GM19035 (cell line): ENCODE measurements at regions not wholly inside any gene's neighbourhood (a gene's known extent, or its start where the extent isn't known, plus 50 kb on each side); places are given as distances from the start of the nearest gene placed in this dataset.
"Not testable (repeated sequence)": the region's sequence is repeated elsewhere in the genome, so short reads cannot be mapped to it uniquely, and the experiment has no call there.

ENCODE experiments used
- ATAC-seq: cut with Tn5 transposase; IDR thresholded peaks from one replicate; pipeline ENCODE4 v1.9.1; 2021; ENCODE audit not compliant: unreplicated experiment

GRCh38 chr1:177737456-177737855 is 232.4 kb downstream of the SEC16B start:
- no peak for ATAC-seq

GRCh38 chr1:177732178-177732577 is 237.7 kb downstream of the SEC16B start:
- ATAC-seq: no peak

GRCh38 chr1:177729646-177730045 is 240.2 kb downstream of the SEC16B start:
- ATAC-seq: no peak

GRCh38 chr1:177723533-177723932 is 246.3 kb downstream of the SEC16B start:
- ATAC-seq: no peak

- no peak for ATAC-seq
These were observed 258.9 kb downstream of the SEC16B start for GRCh38 chr1:177710696-177711620.

- ATAC-seq: no peak
These were observed 261.5 kb downstream of the SEC16B start for GRCh38 chr1:177708406-177708805.

- no peak for ATAC-seq
These were observed 262.9 kb downstream of the SEC16B start for GRCh38 chr1:177706977-177707376.

GRCh38 chr1:177705839-177706238 is 264.0 kb downstream of the SEC16B start:
- no peak for ATAC-seq

- no peak for ATAC-seq
These were observed 265.9 kb downstream of the SEC16B start for GRCh38 chr1:177703888-177704446.

- no peak for ATAC-seq
These were observed 268.1 kb downstream of the SEC16B start for GRCh38 chr1:177701654-177702353.

GRCh38 chr1:177700856-177701255 is 269.0 kb downstream of the SEC16B start:
- ATAC-seq: no peak

GRCh38 chr1:177690996-177691395 is 278.9 kb downstream of the SEC16B start:
- no peak for ATAC-seq

- ATAC-seq: no peak
These were observed 282.3 kb downstream of the SEC16B start for GRCh38 chr1:177687544-177687943.

- ATAC-seq: no peak
These were observed 282.9 kb downstream of the SEC16B start for GRCh38 chr1:177686933-177687332.

GRCh38 chr1:177669161-177669560 is 300.7 kb downstream of the SEC16B start:
- ATAC-seq: no peak

- ATAC-seq: no peak
These were observed 303.9 kb downstream of the SEC16B start for GRCh38 chr1:177665935-177666334.

GRCh38 chr1:177664742-177665141 is 305.1 kb downstream of the SEC16B start:
- ATAC-seq: not testable (repeated sequence)

GRCh38 chr1:177660188-177660587 is 309.7 kb downstream of the SEC16B start:
- ATAC-seq: no peak

GRCh38 chr1:177659281-177659680 is 310.6 kb downstream of the SEC16B start:
- no peak for ATAC-seq

GRCh38 chr1:177656598-177656997 is 313.3 kb downstream of the SEC16B start:
- ATAC-seq: no peak

GRCh38 chr1:177650947-177651346 is 318.9 kb downstream of the SEC16B start:
- ATAC-seq: no peak

GRCh38 chr1:177648731-177649265 is 321.1 kb downstream of the SEC16B start:
- no peak for ATAC-seq
